ENCODE measurements at regions not wholly inside any gene's neighbourhood (a gene's known extent, or its start where the extent isn't known, plus 50 kb on each side); places are given as distances from the start of the nearest gene placed in this dataset.

- peaks cover 3% of the 10 kb centered on the region for H3K79me2 ChIP-seq (ENCODE audit: control insufficient read depth, insufficient read depth, low read length)
- no peak overlapping the region for H3K27ac Mint-ChIP-seq
- ChIA-PET POLR2A (no interaction called here), CTCF (no interaction called here)
- H3K4me1 ChIP-seq (ENCODE audit: control insufficient read depth in 2 of 2, insufficient read depth in 2 of 2, low read length in 2 of 2), result peaks cover 15 to 35% of the 10 kb centered on the region in 2 donors
- DNase-seq (no peak), ATAC-seq (ENCODE audit: low read depth) (no peak)
- 100% methylated on average over 1 of the region's 1 CpG for WGBS (ENCODE audit: insufficient coverage)
- intact Hi-C loops (cut with micrococcal nuclease), result loop anchor here (5.0 kb wide), 2 partner anchors 36 to 39 kb away; no protein-coding TSS in a partner anchor
- TF ChIP-seq CTCF (IDR thresholded peaks at IDR 0.05), result no peak
- no peak for TF ChIP-seq EZH2 (IDR thresholded peaks at IDR 0.05; ENCODE audit: borderline replicate concordance, insufficient read depth, low read depth, low read length, poor library complexity, severe bottlenecking)
- peaks cover 40% of the 10 kb centered on the region for H3K4me1 Mint-ChIP-seq
- H3K27ac ChIP-seq (ENCODE audit: low read length in 2 of 2), result no peak overlapping the region
- no peaks in the 10 kb centered on the region for H3K9me3 Mint-ChIP-seq (ENCODE audit: insufficient read depth)
- no peak overlapping the region for H2AFZ ChIP-seq (ENCODE audit: insufficient read depth, low read depth, low read length, poor library complexity, severe bottlenecking)
- H3K27me3 Mint-ChIP-seq, result no peaks in the 10 kb centered on the region
- no peaks in the 10 kb centered on the region for H4K20me1 ChIP-seq (ENCODE audit: control insufficient read depth, insufficient read depth, low read length, poor library complexity, severe bottlenecking)
- H3K4me3 ChIP-seq (ENCODE audit: control extremely low read depth in 1 of 5, extremely low read depth in 1 of 5, insufficient read depth in 1 of 5, low read depth in 2 of 5, low read length in 4 of 5), result no peak overlapping the region
- no peaks in the 10 kb centered on the region for H3K36me3 ChIP-seq (replicated peaks in 1 of 2; ENCODE audit: control extremely low read depth in 1 of 2, control insufficient read depth in 1 of 2, extremely low read depth in 1 of 2, insufficient read depth in 2 of 2, low read length in 1 of 2)
- H3K9ac ChIP-seq (ENCODE audit: low read length), result no peak overlapping the region
- H3K4me3 Mint-ChIP-seq, result no peak overlapping the region
- H3K27me3 ChIP-seq (replicated peaks in 1 of 4; ENCODE audit: control extremely low read depth in 1 of 4, control insufficient read depth in 3 of 4, insufficient read depth in 4 of 4, low read length in 3 of 4), result no peaks in the 10 kb centered on the region
- H3K4me2 ChIP-seq (replicated peaks; ENCODE audit: low read depth, low read length, poor library complexity, severe bottlenecking), result no peak overlapping the region
- peaks cover 0 to 8% (median 0%) of the 10 kb centered on the region in 3 donors for H3K9me3 ChIP-seq (ENCODE audit: control extremely low read depth in 1 of 3, control insufficient read depth in 2 of 3, insufficient read depth in 1 of 3, low read length in 2 of 3)
These were observed 199.3 kb downstream of the C9orf152 start for GRCh38 chr9:110008663-110009062.

GRCh38 chr9:110011628-110012320, 196.2 kb downstream of the C9orf152 start:
- H3K9ac ChIP-seq (ENCODE audit: low read length), result no peak overlapping the region
- TF ChIP-seq CTCF (IDR thresholded peaks at IDR 0.05) (no peak), EZH2 (IDR thresholded peaks at IDR 0.05; ENCODE audit: borderline replicate concordance, insufficient read depth, low read depth, low read length, poor library complexity, severe bottlenecking) (no peak)
- H3K4me2 ChIP-seq (replicated peaks; ENCODE audit: low read depth, low read length, poor library complexity, severe bottlenecking), result no peak overlapping the region
- DNase-seq, result no peak
- no peaks in the 10 kb centered on the region for H3K9me3 Mint-ChIP-seq (ENCODE audit: insufficient read depth)
- intact Hi-C loops (cut with micrococcal nuclease), result no loop called here
- WGBS (ENCODE audit: insufficient coverage), result 96% methylated on average over 4 of the region's 12 CpGs
- H3K27me3 Mint-ChIP-seq, result no peaks in the 10 kb centered on the region
- H3K4me3 ChIP-seq (ENCODE audit: control extremely low read depth in 1 of 5, extremely low read depth in 1 of 5, insufficient read depth in 1 of 5, low read depth in 2 of 5, low read length in 4 of 5), result no peak overlapping the region
- ChIA-PET POLR2A (no interaction called here), CTCF (interaction anchor here (0.7 to 0.9 kb wide), 3 partner anchors 105 to 127 kb away, joined by 3 to 5 read pairs (median 3); no protein-coding TSS in a partner anchor)
- H3K4me1 Mint-ChIP-seq, result peaks cover 20% of the 10 kb centered on the region
- H2AFZ ChIP-seq (ENCODE audit: insufficient read depth, low read depth, low read length, poor library complexity, severe bottlenecking), result no peak overlapping the region
- H3K4me1 ChIP-seq (ENCODE audit: control insufficient read depth in 2 of 2, insufficient read depth in 2 of 2, low read length in 2 of 2), result peaks cover 12 to 17% of the 10 kb centered on the region in 2 donors
- ATAC-seq (ENCODE audit: low read depth), result no peak
- no peak overlapping the region for H3K27ac ChIP-seq (ENCODE audit: low read length in 2 of 2)
- H3K9me3 ChIP-seq (ENCODE audit: control extremely low read depth in 1 of 3, control insufficient read depth in 2 of 3, insufficient read depth in 1 of 3, low read length in 2 of 3), result no peaks in the 10 kb centered on the region
- no peaks in the 10 kb centered on the region for H3K79me2 ChIP-seq (ENCODE audit: control insufficient read depth, insufficient read depth, low read length)
- no peak overlapping the region for H3K4me3 Mint-ChIP-seq
- H3K27me3 ChIP-seq (replicated peaks in 1 of 4; ENCODE audit: control extremely low read depth in 1 of 4, control insufficient read depth in 3 of 4, insufficient read depth in 4 of 4, low read length in 3 of 4), result no peaks in the 10 kb centered on the region
- no peaks in the 10 kb centered on the region for H4K20me1 ChIP-seq (ENCODE audit: control insufficient read depth, insufficient read depth, low read length, poor library complexity, severe bottlenecking)
- no peaks in the 10 kb centered on the region for H3K36me3 ChIP-seq (replicated peaks in 1 of 2; ENCODE audit: control extremely low read depth in 1 of 2, control insufficient read depth in 1 of 2, extremely low read depth in 1 of 2, insufficient read depth in 2 of 2, low read length in 1 of 2)
- no peak overlapping the region for H3K27ac Mint-ChIP-seq

Measured in B cell (primary cell).